K562 (cell line): ENCODE measurements at regions not wholly inside any gene's neighbourhood (a gene's known extent, or its start where the extent isn't known, plus 50 kb on each side); places are given as distances from the start of the nearest gene placed in this dataset.

Experiments used
- ATAC-seq: fragments of 200-7000 bp; cut with Tn5 transposase; 3 replicates; pipeline ENCODE4 v1.9.1; 2020; ENCODE audit warnings: moderate library complexity
- BruUV-seq: library from RNA; stranded (reverse); fragments of 400-500 nt; replicated peaks from 2 replicates; lab custom pipeline; 2021; lab: Mats Ljungman, UMichigan
- CTCF ChIA-PET: fragments of 300-600 bp; formaldehyde crosslinking; extraction: SDS; loops from one replicate; lab custom pipeline; 2021; ENCODE audit warnings: low intra/inter-chr PET ratio; lab: Yijun Ruan, JAX
- POLR2A ChIA-PET: fragments of 300-600, 350-650 bp; sonication (Branson Sonifier 250); formaldehyde crosslinking; extraction: SDS; loops from one replicate; lab custom pipeline; 2021; ENCODE audit warnings: antibody characterized with exemption, inconsistent platforms; lab: Yijun Ruan, JAX
- DNase-seq, 4 experiments: peaks; one replicate each; pipeline versions ENCODE4 v3.0.0 to v3.0.0-alpha.2; 2011 to 2018; ENCODE audit warnings: low spot score in 3 of 4, mixed read lengths in 3 of 4; ENCODE audit errors: extremely low read depth in 1 of 4
- FAIRE-seq: peaks from 2 replicates; lab custom pipeline; 2011; peaks lifted over from hg19 to GRCh38; lab: Jason Lieb, UNC
- H2AFZ ChIP-seq: 2 replicates; pipeline ENCODE4 v1.6.0; 2011; ENCODE audit warnings: low read depth, low read length, control low read depth, inconsistent platforms
- H3K27ac ChIP-seq: fragments of 200-600 bp; 3 replicates; pipeline ENCODE4 v1.8.0; 2011; ENCODE audit warnings: low read depth, mild to moderate bottlenecking, control low read depth, inconsistent platforms, low read length, moderate library complexity, mixed read lengths; ENCODE audit errors: extremely low read depth
- H3K27me3 ChIP-seq, 2 experiments: fragments of 300-600 bp in 1 of 2; 2 replicates in 1 of 2; 3 replicates in 1 of 2; pipeline versions ENCODE4 v1.6.0 to v1.8.0; 2011; ENCODE audit warnings: inconsistent platforms in 2 of 2, low read length in 2 of 2, mild to moderate bottlenecking in 1 of 2, mixed read lengths in 1 of 2, moderate library complexity in 1 of 2; ENCODE audit not compliant: control insufficient read depth in 2 of 2, insufficient read depth in 2 of 2
- H3K36me3 ChIP-seq: fragments of 300-600 bp; 3 replicates; pipeline ENCODE4 v1.8.0; 2011; ENCODE audit warnings: mild to moderate bottlenecking, low read length, inconsistent platforms; ENCODE audit not compliant: control insufficient read depth, insufficient read depth
- H3K4me1 ChIP-seq, 2 experiments: fragments of 200-600 bp in 1 of 2; replicated peaks in 1 of 2; 2 replicates in 1 of 2; 3 replicates in 1 of 2; pipeline versions ENCODE4 v1.5.1 to v1.8.0; 2011; ENCODE audit warnings: inconsistent platforms in 2 of 2, low read length in 2 of 2, mild to moderate bottlenecking in 1 of 2, mixed read lengths in 1 of 2, moderate library complexity in 1 of 2; ENCODE audit not compliant: control insufficient read depth in 2 of 2, insufficient read depth in 2 of 2
- H3K4me2 ChIP-seq: 2 replicates; pipeline ENCODE4 v1.6.1; 2011; ENCODE audit warnings: low read length, control low read depth, inconsistent platforms, mixed read lengths; ENCODE audit not compliant: insufficient read depth
- H3K4me3 ChIP-seq: fragments of 200-600 bp; sonication (generic), shearing (Covaris generic); 2 replicates; pipeline ENCODE4 v1.5.1; 2016; ENCODE audit warnings: control low read depth, inconsistent platforms
- H3K79me2 ChIP-seq: fragments of 200-600 bp; 3 replicates; pipeline ENCODE4 v1.8.0; 2011; ENCODE audit warnings: low read length, inconsistent platforms; ENCODE audit not compliant: control insufficient read depth, insufficient read depth
- H3K9ac ChIP-seq, 2 experiments: 2 replicates each; pipeline versions ENCODE4 v1.6.0 to v1.6.1; 2011; ENCODE audit warnings: low read depth in 2 of 2, low read length in 2 of 2, control low read depth in 1 of 2, inconsistent platforms in 1 of 2, mild to moderate bottlenecking in 1 of 2, mixed read lengths in 1 of 2; ENCODE audit not compliant: insufficient read depth in 1 of 2
- H3K9me1 ChIP-seq: one replicate; pipeline ENCODE4 v1.6.0; 2011; ENCODE audit warnings: inconsistent platforms, mild to moderate bottlenecking, low read length, moderate library complexity; ENCODE audit not compliant: control insufficient read depth, insufficient read depth
- H3K9me3 ChIP-seq: replicated peaks from 2 replicates; pipeline ENCODE4 v1.5.1; 2011; ENCODE audit warnings: low read depth, low read length, inconsistent platforms; ENCODE audit not compliant: control insufficient read depth, insufficient read depth
- H4K20me1 ChIP-seq: replicated peaks from 2 replicates; pipeline ENCODE4 v1.6.1; 2011; ENCODE audit warnings: low read length, inconsistent platforms, mixed read lengths; ENCODE audit not compliant: control insufficient read depth, insufficient read depth
- BDP1 ChIP-seq: IDR thresholded peaks from 3 replicates; pipeline ENCODE4 v1.6.1; 2011; ENCODE audit not compliant: insufficient read length, insufficient read depth
- CC2D1A ChIP-seq: fragments of 450-650 bp; IDR thresholded peaks from 2 replicates; pipeline ENCODE4 v1.6.1; 2017; ENCODE audit warnings: mild to moderate bottlenecking
- CXXC5 ChIP-seq: fragments of 250-450 bp; sonication (Bioruptor Pico); IDR thresholded peaks from 2 replicates; pipeline ENCODE4 v1.8.0; 2022; ENCODE audit warnings: inconsistent platforms, mild to moderate bottlenecking, moderate library complexity
- GABPB1 ChIP-seq: sonication (generic); formaldehyde crosslinking; IDR thresholded peaks from 2 replicates; pipeline ENCODE4 v1.8.0; 2022; ENCODE audit warnings: mild to moderate bottlenecking, missing genetic modification reagents
- MCM5 ChIP-seq: fragments of 450-650 bp; IDR thresholded peaks from 2 replicates; pipeline ENCODE4 v1.6.1; 2016; ENCODE audit warnings: low read depth
- MYC ChIP-seq, 2 experiments: fragments of 250-450 bp in 1 of 2; sonication (Bioruptor Pico) in 1 of 2; IDR thresholded peaks; 2 replicates each; pipeline versions ENCODE4 v1.5.1 to v1.6.1; 2012 to 2021; ENCODE audit warnings: low read depth in 2 of 2, borderline replicate concordance in 1 of 2, improper control_type of control experiment in 1 of 2, low read length in 1 of 2, mild to moderate bottlenecking in 1 of 2, moderate library complexity in 1 of 2
- NFYB ChIP-seq: IDR thresholded peaks from 2 replicates; pipeline ENCODE4 v1.6.1; 2011; ENCODE audit warnings: mild to moderate bottlenecking, moderate library complexity; ENCODE audit not compliant: insufficient read length; ENCODE audit errors: extremely low read depth
- NR2C1 ChIP-seq, 2 experiments: fragments of 450-650 bp; IDR thresholded peaks; 2 replicates each; pipeline ENCODE4 v1.6.1; 2017; ENCODE audit warnings: mild to moderate bottlenecking in 2 of 2, antibody characterized with exemption in 1 of 2, inconsistent platforms in 1 of 2, missing compliant biosample characterization in 1 of 2, missing genetic modification characterization in 1 of 2
- SETDB1 ChIP-seq: IDR thresholded peaks from one replicate; pipeline ENCODE4 v1.6.1; 2012; ENCODE audit warnings: low read length, control low read depth, inconsistent platforms
- SLC30A9 ChIP-seq: fragments of 250-450 bp; sonication (Bioruptor Pico); IDR thresholded peaks from 2 replicates; pipeline ENCODE4 v1.8.0; 2022; ENCODE audit warnings: mild to moderate bottlenecking, moderate library complexity
- TBP ChIP-seq: optimal IDR thresholded peaks from 2 replicates; pipeline ENCODE3; 2011; ENCODE audit warnings: low read depth, low read length, improper control_type of control experiment
- TRIM28 ChIP-seq: fragments of 450-650 bp; IDR thresholded peaks from 2 replicates; pipeline ENCODE4 v1.6.1; 2017
- ZNF184 ChIP-seq: sonication (generic); formaldehyde crosslinking; IDR thresholded peaks from 2 replicates; pipeline ENCODE4 v1.5.0; 2020; ENCODE audit warnings: missing genetic modification reagents
- ZNF239 ChIP-seq: fragments of 250-450 bp; sonication (Bioruptor Pico); IDR thresholded peaks from 2 replicates; pipeline ENCODE4 v1.4.0; 2020; ENCODE audit warnings: mild to moderate bottlenecking
- ZSCAN32 ChIP-seq: fragments of 450-650 bp; formaldehyde crosslinking; IDR thresholded peaks from 2 replicates; pipeline ENCODE4 v1.4.0; 2020; ENCODE audit warnings: mild to moderate bottlenecking, moderate library complexity
- WGBS: fragments of 100-300 bp; shearing (Covaris generic); methylation state at CpG from one replicate; pipeline ENCODE4 v1.1.6; 2016; ENCODE audit warnings: low coverage, mixed read lengths; ENCODE audit not compliant: insufficient coverage; ENCODE audit errors: missing lambda C conversion rate; 5-methylcytosine and 5-hydroxymethylcytosine counted together
- in situ Hi-C: fragments of 300-500 bp; cut with MboI; formaldehyde crosslinking; loops from 4 replicates; pipeline ENCODE4 v1.15.0; 2018; ENCODE audit warnings: inconsistent platforms, mixed read lengths
- intact Hi-C: fragments of 100-400 bp; cut with micrococcal nuclease; formaldehyde crosslinking; loops from 2 replicates; pipeline ENCODE4 v1.14.2; 2022
- TF ChIP-seq, protein P1 (sequence below): fragments of 250-450 bp; sonication (Bioruptor Pico); IDR thresholded peaks from 2 replicates; pipeline ENCODE4 v1.4.0; 2020; ENCODE audit warnings: mild to moderate bottlenecking, moderate library complexity, borderline replicate concordance
- TF ChIP-seq, protein P2 (sequence below): fragments of 450-650 bp; IDR thresholded peaks from 2 replicates; pipeline ENCODE4 v1.7.0; 2016; ENCODE audit warnings: borderline replicate concordance
- TF ChIP-seq, protein P3 (sequence below): IDR thresholded peaks from 2 replicates; pipeline ENCODE4 v1.6.1; 2011; ENCODE audit not compliant: insufficient read length; ENCODE audit errors: extremely low read depth

DNA sequence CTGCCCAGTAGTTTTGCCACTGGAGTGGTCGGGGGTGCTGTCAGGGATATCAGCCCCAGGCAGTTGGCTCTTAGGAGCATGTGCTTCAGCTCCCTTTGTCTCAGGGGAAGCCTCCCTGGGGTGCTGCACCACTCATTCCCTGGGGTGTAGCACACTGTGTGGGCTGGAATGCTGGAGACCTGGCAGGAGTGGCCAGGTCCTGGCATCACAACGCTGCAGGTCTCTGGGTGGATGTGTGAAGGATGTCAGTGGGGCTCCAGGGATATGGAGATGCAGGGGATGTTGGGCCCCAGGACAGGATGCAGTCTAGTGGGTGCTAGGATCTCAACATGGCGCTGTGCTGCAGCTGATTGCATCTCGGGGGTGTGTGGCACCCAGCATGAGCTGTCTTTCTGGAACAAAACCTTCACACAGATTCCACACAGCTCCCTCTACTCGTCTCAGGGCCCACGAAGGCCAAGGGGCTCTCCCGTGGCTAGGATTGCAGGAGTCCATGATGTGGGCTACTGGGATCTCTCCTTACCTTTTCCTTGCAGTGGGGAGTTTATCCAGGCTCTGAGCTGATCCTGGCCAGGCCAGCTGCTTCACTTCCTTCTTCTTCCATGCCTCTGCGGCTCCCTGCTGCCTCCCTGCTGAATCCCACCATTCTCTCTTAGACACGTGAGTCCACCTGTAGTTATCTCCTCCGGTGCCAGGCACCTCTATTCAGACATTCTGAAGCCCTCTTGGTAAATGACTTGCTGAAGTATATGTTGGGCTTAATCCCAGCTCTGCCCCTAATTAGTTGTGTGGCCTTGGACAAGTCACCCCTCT is 295.1 kb downstream of the RPS24 start:
- FAIRE-seq: no peak
- no TSS peak for BruUV-seq
- H3K79me2 ChIP-seq: no peaks in the 10 kb centered on the region
- under 1% methylated on average over 10 of the region's 10 CpGs for WGBS
- peaks cover 0 to 7% of the 10 kb centered on the region in 2 experiments; a peak in 1 of 5 replicates for H3K27me3 ChIP-seq
- in situ Hi-C loops (no loop called here), intact Hi-C loops (no loop called here)
- DNase-seq: no peak
- no peaks in the 10 kb centered on the region for H4K20me1 ChIP-seq
- no peak overlapping the region for H2AFZ ChIP-seq
- H3K36me3 ChIP-seq: no peaks in the 10 kb centered on the region
- TF ChIP-seq, protein P1, sequence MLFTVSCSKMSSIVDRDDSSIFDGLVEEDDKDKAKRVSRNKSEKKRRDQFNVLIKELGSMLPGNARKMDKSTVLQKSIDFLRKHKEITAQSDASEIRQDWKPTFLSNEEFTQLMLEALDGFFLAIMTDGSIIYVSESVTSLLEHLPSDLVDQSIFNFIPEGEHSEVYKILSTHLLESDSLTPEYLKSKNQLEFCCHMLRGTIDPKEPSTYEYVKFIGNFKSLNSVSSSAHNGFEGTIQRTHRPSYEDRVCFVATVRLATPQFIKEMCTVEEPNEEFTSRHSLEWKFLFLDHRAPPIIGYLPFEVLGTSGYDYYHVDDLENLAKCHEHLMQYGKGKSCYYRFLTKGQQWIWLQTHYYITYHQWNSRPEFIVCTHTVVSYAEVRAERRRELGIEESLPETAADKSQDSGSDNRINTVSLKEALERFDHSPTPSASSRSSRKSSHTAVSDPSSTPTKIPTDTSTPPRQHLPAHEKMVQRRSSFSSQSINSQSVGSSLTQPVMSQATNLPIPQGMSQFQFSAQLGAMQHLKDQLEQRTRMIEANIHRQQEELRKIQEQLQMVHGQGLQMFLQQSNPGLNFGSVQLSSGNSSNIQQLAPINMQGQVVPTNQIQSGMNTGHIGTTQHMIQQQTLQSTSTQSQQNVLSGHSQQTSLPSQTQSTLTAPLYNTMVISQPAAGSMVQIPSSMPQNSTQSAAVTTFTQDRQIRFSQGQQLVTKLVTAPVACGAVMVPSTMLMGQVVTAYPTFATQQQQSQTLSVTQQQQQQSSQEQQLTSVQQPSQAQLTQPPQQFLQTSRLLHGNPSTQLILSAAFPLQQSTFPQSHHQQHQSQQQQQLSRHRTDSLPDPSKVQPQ (CRISPR knock-in tag): no peak
- TF ChIP-seq TRIM28 (no peak), NR2C1 (IDR thresholded peaks at IDR 0.05) (no peak), NR2C1 (tag; IDR thresholded peaks at IDR 0.05) (no peak), MCM5 (no peak), NFYB (no peak), BDP1 (no peak), ZNF239 (CRISPR knock-in tag) (no peak), GABPB1 (no peak), MYC (IDR thresholded peaks at IDR 0.05; ENCODE audit: low read depth, low read length) (no peak), MYC (CRISPR knock-in tag; IDR thresholded peaks at IDR 0.05; ENCODE audit: borderline replicate concordance, low read depth) (no peak), ZSCAN32 (no peak), SLC30A9 (CRISPR knock-in tag) (no peak), TBP (no peak), ZNF184 (CRISPR knock-in tag) (no peak), CXXC5 (CRISPR knock-in tag) (no peak), SETDB1 (no peak), CC2D1A (no peak)
- TF ChIP-seq, protein P2, sequence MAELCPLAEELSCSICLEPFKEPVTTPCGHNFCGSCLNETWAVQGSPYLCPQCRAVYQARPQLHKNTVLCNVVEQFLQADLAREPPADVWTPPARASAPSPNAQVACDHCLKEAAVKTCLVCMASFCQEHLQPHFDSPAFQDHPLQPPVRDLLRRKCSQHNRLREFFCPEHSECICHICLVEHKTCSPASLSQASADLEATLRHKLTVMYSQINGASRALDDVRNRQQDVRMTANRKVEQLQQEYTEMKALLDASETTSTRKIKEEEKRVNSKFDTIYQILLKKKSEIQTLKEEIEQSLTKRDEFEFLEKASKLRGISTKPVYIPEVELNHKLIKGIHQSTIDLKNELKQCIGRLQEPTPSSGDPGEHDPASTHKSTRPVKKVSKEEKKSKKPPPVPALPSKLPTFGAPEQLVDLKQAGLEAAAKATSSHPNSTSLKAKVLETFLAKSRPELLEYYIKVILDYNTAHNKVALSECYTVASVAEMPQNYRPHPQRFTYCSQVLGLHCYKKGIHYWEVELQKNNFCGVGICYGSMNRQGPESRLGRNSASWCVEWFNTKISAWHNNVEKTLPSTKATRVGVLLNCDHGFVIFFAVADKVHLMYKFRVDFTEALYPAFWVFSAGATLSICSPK: no peak
- TF ChIP-seq, protein P3, sequence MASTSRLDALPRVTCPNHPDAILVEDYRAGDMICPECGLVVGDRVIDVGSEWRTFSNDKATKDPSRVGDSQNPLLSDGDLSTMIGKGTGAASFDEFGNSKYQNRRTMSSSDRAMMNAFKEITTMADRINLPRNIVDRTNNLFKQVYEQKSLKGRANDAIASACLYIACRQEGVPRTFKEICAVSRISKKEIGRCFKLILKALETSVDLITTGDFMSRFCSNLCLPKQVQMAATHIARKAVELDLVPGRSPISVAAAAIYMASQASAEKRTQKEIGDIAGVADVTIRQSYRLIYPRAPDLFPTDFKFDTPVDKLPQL: no peak
- H3K4me3 ChIP-seq: no peak overlapping the region
- POLR2A ChIA-PET: interaction anchor here (0.6 to 1.3 kb wide), 3 partner anchors 8 to 13 kb away, joined by 3 to 4 read pairs (median 3); no protein-coding TSS in a partner anchor
- ATAC-seq: no peak
- H3K4me1 ChIP-seq: no peaks in the 10 kb centered on the region
- H3K9ac ChIP-seq: no peak overlapping the region
- H3K4me2 ChIP-seq: no peak overlapping the region
- CTCF ChIA-PET: no interaction called here
- no peaks in the 10 kb centered on the region for H3K9me1 ChIP-seq
- H3K9me3 ChIP-seq: no peaks in the 10 kb centered on the region
- no peak overlapping the region for H3K27ac ChIP-seq
